H1 (cell line): ENCODE measurements at regions not wholly inside any gene's neighbourhood (a gene's known extent, or its start where the extent isn't known, plus 50 kb on each side); places are given as distances from the start of the nearest gene placed in this dataset.

Source experiments
- CTCF ChIA-PET: fragments of 300-600 bp; sonication (Branson Sonifier 250); formaldehyde crosslinking; loops from one replicate; lab custom pipeline; 2021; ENCODE audit not compliant: partially characterized antibody; lab: Charles Lee
- POLR2A ChIA-PET: fragments of 300-600 bp; sonication (Branson Sonifier 250); formaldehyde crosslinking; loops from one replicate; lab custom pipeline; 2021; ENCODE audit warnings: inconsistent platforms; ENCODE audit not compliant: partially characterized antibody; lab: Charles Lee
- DNase-seq, 2 experiments: peaks; one replicate each; pipeline versions ENCODE4 v3.0.0 to v3.0.0-alpha.2; 2010 to 2022; ENCODE audit warnings: low spot score in 2 of 2, low read depth in 1 of 2, mixed read lengths in 1 of 2
- FAIRE-seq: peaks from 2 replicates; lab custom pipeline; 2011; peaks lifted over from hg19 to GRCh38; lab: Jason Lieb, UNC
- H2AFZ ChIP-seq: 2 replicates; pipeline ENCODE4 v1.8.1; 2012; ENCODE audit warnings: low read length, inconsistent platforms
- H2AK5ac ChIP-seq: 2 replicates; pipeline ENCODE4 v1.6.1; 2013; ENCODE audit warnings: low read depth, low read length
- H2BK120ac ChIP-seq: replicated peaks from 2 replicates; pipeline ENCODE3; 2013; ENCODE audit warnings: low read depth, low read length, inconsistent platforms
- H2BK12ac ChIP-seq: 2 replicates; pipeline ENCODE4 v1.6.1; 2013; ENCODE audit warnings: low read depth, low read length
- H2BK15ac ChIP-seq: 2 replicates; pipeline ENCODE4 v1.6.1; 2013; ENCODE audit warnings: low read length
- H2BK20ac ChIP-seq: 2 replicates; pipeline ENCODE4 v1.6.1; 2013; ENCODE audit warnings: low read length
- H2BK5ac ChIP-seq: 2 replicates; pipeline ENCODE4 v1.6.1; 2013; ENCODE audit warnings: low read depth, low read length
- H3K14ac ChIP-seq: 2 replicates; pipeline ENCODE4 v1.6.1; 2013; ENCODE audit warnings: inconsistent platforms; ENCODE audit not compliant: insufficient read length
- H3K18ac ChIP-seq: 2 replicates; pipeline ENCODE4 v1.6.1; 2013; ENCODE audit warnings: low read length; ENCODE audit errors: extremely low read depth
- H3K23ac ChIP-seq: 2 replicates; pipeline ENCODE4 v1.6.1; 2013; ENCODE audit warnings: inconsistent platforms; ENCODE audit not compliant: insufficient read length
- H3K23me2 ChIP-seq: 2 replicates; pipeline ENCODE4 v1.6.1; 2013; ENCODE audit warnings: low read depth, low read length
- H3K27ac ChIP-seq: 2 replicates; pipeline ENCODE4 v1.6.1; 2011; ENCODE audit warnings: low read depth, low read length, inconsistent platforms
- H3K27me3 ChIP-seq, 4 experiments: replicated peaks in 1 of 4; 1 replicate in 1 of 4; 2 replicates in 3 of 4; pipeline versions ENCODE4 v1.6.1 to v1.8.1; 2011 to 2013; ENCODE audit warnings: low read length in 3 of 4, mild to moderate bottlenecking in 3 of 4, inconsistent platforms in 2 of 4, mixed read lengths in 2 of 4, moderate library complexity in 1 of 4; ENCODE audit not compliant: control insufficient read depth in 3 of 4, insufficient read depth in 3 of 4; ENCODE audit errors: extremely low read depth in 1 of 4
- H3K36me3 ChIP-seq, 4 experiments: 2 replicates each; pipeline versions ENCODE4 v1.6.1 to v1.8.1; 2011 to 2013; ENCODE audit warnings: mild to moderate bottlenecking in 4 of 4, low read length in 3 of 4, moderate library complexity in 2 of 4, control low read depth in 1 of 4, inconsistent platforms in 1 of 4; ENCODE audit not compliant: insufficient read depth in 4 of 4, control insufficient read depth in 2 of 4
- H3K4ac ChIP-seq: replicated peaks from 2 replicates; pipeline ENCODE3; 2013; ENCODE audit warnings: low read length, low read depth, mixed read lengths, inconsistent platforms; ENCODE audit not compliant: insufficient read length
- H3K4me1 ChIP-seq, 4 experiments: replicated peaks in 1 of 4; 1 replicate in 1 of 4; 2 replicates in 3 of 4; pipeline versions ENCODE4 v1.6.1 to v1.8.1; 2011 to 2013; ENCODE audit warnings: low read length in 3 of 4, inconsistent platforms in 2 of 4, mixed read lengths in 1 of 4; ENCODE audit not compliant: insufficient read depth in 4 of 4, control insufficient read depth in 3 of 4
- H3K4me2 ChIP-seq, 2 experiments: 2 replicates each; pipeline versions ENCODE4 v1.6.1 to v1.8.1; 2011 to 2013; ENCODE audit warnings: low read depth in 2 of 2, low read length in 2 of 2, control low read depth in 1 of 2, inconsistent platforms in 1 of 2, mild to moderate bottlenecking in 1 of 2; ENCODE audit not compliant: insufficient read depth in 1 of 2
- H3K4me3 ChIP-seq, 4 experiments: fragments of 200-600, 300-600 bp in 1 of 4; sonication (generic), shearing (Covaris generic), sonication (Bioruptor Twin) in 1 of 4; 2 replicates each; pipeline versions ENCODE4 v1.5.1 to v1.8.1; 2011 to 2016; ENCODE audit warnings: low read length in 4 of 4, low read depth in 3 of 4, control low read depth in 2 of 4, inconsistent platforms in 2 of 4, mild to moderate bottlenecking in 2 of 4, mixed read lengths in 1 of 4, moderate library complexity in 1 of 4; ENCODE audit not compliant: insufficient read depth in 2 of 4; ENCODE audit errors: extremely low read depth in 1 of 4
- H3K56ac ChIP-seq: replicated peaks from 2 replicates; pipeline ENCODE3; 2013; ENCODE audit warnings: low read depth, mild to moderate bottlenecking, mixed read lengths, low read length, inconsistent platforms; ENCODE audit not compliant: insufficient read length
- H3K79me1 ChIP-seq: 2 replicates; pipeline ENCODE4 v1.6.1; 2013; ENCODE audit warnings: low read depth, low read length, control low read depth
- H3K79me2 ChIP-seq, 2 experiments: 2 replicates each; pipeline versions ENCODE4 v1.6.1 to v1.8.1; 2012 to 2013; ENCODE audit warnings: low read length in 2 of 2, mild to moderate bottlenecking in 2 of 2, inconsistent platforms in 1 of 2; ENCODE audit not compliant: insufficient read depth in 2 of 2, control insufficient read depth in 1 of 2
- H3K9ac ChIP-seq, 4 experiments: replicated peaks in 1 of 4; 1 replicate in 1 of 4; 2 replicates in 3 of 4; pipeline versions ENCODE4 v1.6.1 to v1.8.1; 2011 to 2013; ENCODE audit warnings: low read depth in 3 of 4, low read length in 3 of 4, control low read depth in 2 of 4, mild to moderate bottlenecking in 2 of 4, moderate library complexity in 2 of 4, inconsistent platforms in 1 of 4; ENCODE audit errors: extremely low read depth in 1 of 4
- H3K9me3 ChIP-seq, 2 experiments: 2 replicates each; pipeline versions ENCODE4 v1.6.1 to v1.8.1; 2012 to 2013; ENCODE audit warnings: mild to moderate bottlenecking in 2 of 2, moderate library complexity in 2 of 2, control low read depth in 1 of 2, inconsistent platforms in 1 of 2, low read depth in 1 of 2, low read length in 1 of 2, mixed read lengths in 1 of 2; ENCODE audit not compliant: insufficient read depth in 2 of 2
- H4K20me1 ChIP-seq, 2 experiments: replicated peaks in 1 of 2; 2 replicates each; pipeline versions ENCODE3 to v1.8.1; 2011 to 2013; ENCODE audit warnings: inconsistent platforms in 2 of 2, low read length in 2 of 2, mild to moderate bottlenecking in 1 of 2; ENCODE audit not compliant: insufficient read depth in 2 of 2, control insufficient read depth in 1 of 2
- H4K5ac ChIP-seq: 2 replicates; pipeline ENCODE4 v1.6.1; 2013; ENCODE audit warnings: low read length, low read depth, mixed read lengths, inconsistent platforms; ENCODE audit not compliant: insufficient read length
- H4K8ac ChIP-seq: 2 replicates; pipeline ENCODE4 v1.8.0; 2013; ENCODE audit warnings: mild to moderate bottlenecking, moderate library complexity, low read length, inconsistent platforms; ENCODE audit not compliant: insufficient read depth; ENCODE audit errors: extremely low read depth
- H4K91ac ChIP-seq: replicated peaks from 2 replicates; pipeline ENCODE3; 2013; ENCODE audit warnings: low read length, mixed read lengths, inconsistent platforms; ENCODE audit not compliant: insufficient read length
- E2F6 ChIP-seq: IDR thresholded peaks from 2 replicates; pipeline ENCODE4 v1.6.1; 2012; ENCODE audit warnings: inconsistent platforms
- EGR1 ChIP-seq: IDR thresholded peaks from 2 replicates; pipeline ENCODE4 v1.6.1; 2011; ENCODE audit warnings: low read depth, low read length, borderline replicate concordance
- FOSL1 ChIP-seq: IDR thresholded peaks from 2 replicates; pipeline ENCODE4 v1.6.1; 2011; ENCODE audit warnings: mild to moderate bottlenecking, low read depth, low read length, moderate library complexity; ENCODE audit not compliant: insufficient read depth
- HDAC6 ChIP-seq: IDR thresholded peaks from one replicate; pipeline ENCODE4 v1.7.1; 2012; ENCODE audit warnings: low read depth, mild to moderate bottlenecking, inconsistent platforms, low read length, moderate library complexity
- JUND ChIP-seq: IDR thresholded peaks from 2 replicates; pipeline ENCODE4 v1.6.1; 2011; ENCODE audit warnings: mild to moderate bottlenecking, improper control_type of control experiment, low read length
- KDM4A ChIP-seq: IDR thresholded peaks from one replicate; pipeline ENCODE4 v1.7.1; 2012; ENCODE audit warnings: low read depth, mild to moderate bottlenecking, moderate library complexity, low read length, inconsistent platforms; ENCODE audit not compliant: severe bottlenecking
- NRF1 ChIP-seq: IDR thresholded peaks from 2 replicates; pipeline ENCODE4 v1.6.1; 2011; ENCODE audit warnings: mild to moderate bottlenecking, low read depth, low read length, improper control_type of control experiment
- POU5F1 ChIP-seq: IDR thresholded peaks from 2 replicates; pipeline ENCODE4 v1.6.1; 2011; ENCODE audit warnings: low read depth, mild to moderate bottlenecking, low read length, moderate library complexity
- SUZ12 ChIP-seq: fragments of 200-600 bp; sonication (generic); IDR thresholded peaks from 2 replicates; pipeline ENCODE4 v1.6.1; 2012; ENCODE audit warnings: mild to moderate bottlenecking, inconsistent platforms, low read length, moderate library complexity, mixed read lengths
- TAF1 ChIP-seq: IDR thresholded peaks from 2 replicates; pipeline ENCODE4 v1.6.1; 2011; ENCODE audit warnings: mild to moderate bottlenecking, low read depth, low read length
- TCF12 ChIP-seq: IDR thresholded peaks from 2 replicates; pipeline ENCODE4 v1.6.1; 2011; ENCODE audit warnings: low read depth, mild to moderate bottlenecking, low read length
- TEAD4 ChIP-seq: IDR thresholded peaks from 2 replicates; pipeline ENCODE4 v1.6.1; 2012; ENCODE audit warnings: low read depth, low read length, inconsistent platforms, mixed read lengths
- ZNF274 ChIP-seq: IDR thresholded peaks from 2 replicates; pipeline ENCODE4 v1.7.0; 2012; ENCODE audit warnings: low read length, borderline replicate concordance; ENCODE audit errors: extremely low read depth
- WGBS, 2 experiments: shearing (Covaris generic) in 1 of 2; methylation state at CpG; one replicate each; pipeline versions ENCODE4 v1.1.6 to v1.1.7; 2013 to 2015; ENCODE audit warnings: low lambda C conversion rate in 2 of 2, mixed read lengths in 2 of 2, inconsistent platforms in 1 of 2, low coverage in 1 of 2, missing lambda C conversion rate in 1 of 2; ENCODE audit not compliant: insufficient replicate concordance in 2 of 2, insufficient coverage in 1 of 2, insufficient read length in 1 of 2; ENCODE audit errors: extremely low coverage in 1 of 2, missing lambda C conversion rate in 1 of 2; 5-methylcytosine and 5-hydroxymethylcytosine counted together

DNA sequence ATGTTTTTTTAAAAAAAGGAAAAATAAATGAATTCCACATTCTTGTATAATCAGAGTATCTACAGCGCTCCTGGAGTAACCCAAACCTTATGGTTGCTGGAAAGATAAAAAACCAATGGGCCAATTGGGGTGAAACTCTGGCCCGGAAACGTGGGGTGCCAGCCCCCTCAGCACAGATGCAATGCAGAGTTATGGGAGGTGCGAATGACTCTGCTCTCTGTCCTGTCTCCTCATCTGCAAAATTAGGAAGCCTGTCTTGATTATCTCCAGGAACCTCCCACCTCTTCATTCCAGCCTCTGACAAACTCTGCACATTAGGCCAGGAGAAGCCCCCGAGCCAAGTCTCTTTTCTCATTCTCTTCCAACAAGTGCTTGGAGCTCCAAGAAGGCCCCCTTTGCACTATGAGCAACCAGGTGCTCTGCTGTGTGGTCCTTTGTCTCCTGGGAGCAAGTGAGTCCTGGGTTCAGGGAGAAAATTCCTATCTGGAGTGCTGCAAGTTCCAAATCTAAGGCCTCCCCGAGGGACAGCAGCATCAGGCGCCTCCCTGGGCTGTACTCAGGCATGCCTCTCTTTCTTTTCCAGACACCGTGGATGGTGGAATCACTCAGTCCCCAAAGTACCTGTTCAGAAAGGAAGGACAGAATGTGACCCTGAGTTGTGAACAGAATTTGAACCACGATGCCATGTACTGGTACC is 130.5 kb upstream of the PRSS1 start:
- Histone ChIP-seq H3K36me3 (no peaks in the 10 kb centered on the region), H2AFZ (peak overlapping the region; percentile 1; the same call in 1 of the 2 replicates), H3K27me3 (no peaks in the 10 kb centered on the region; a peak in 1 of 7 replicates), H3K27ac (no peak overlapping the region), H4K8ac (no peak overlapping the region), H3K9me3 (no peaks in the 10 kb centered on the region), H2BK20ac (no peak overlapping the region), H3K23ac (no peak overlapping the region), H2BK15ac (no peak overlapping the region), H3K56ac (no peak overlapping the region), H3K14ac (no peak overlapping the region), H2BK12ac (no peak overlapping the region), H2BK5ac (no peak overlapping the region), H3K9ac (no peak overlapping the region), H3K79me2 (no peaks in the 10 kb centered on the region), H2BK120ac (no peak overlapping the region), H4K91ac (no peak overlapping the region), H2AK5ac (no peak overlapping the region), H3K4me2 (no peak overlapping the region), H3K79me1 (no peaks in the 10 kb centered on the region), H3K4ac (no peak overlapping the region), H3K18ac (no peak overlapping the region), H3K23me2 (no peaks in the 10 kb centered on the region; the same call in 1 of the 2 replicates), H3K4me3 (no peak overlapping the region), H4K20me1 (no peaks in the 10 kb centered on the region), H3K4me1 (peaks cover 0 to 2% (median 0%) of the 10 kb centered on the region in 4 experiments; a peak in 1 of 7 replicates), H4K5ac (no peak overlapping the region)
- CTCF ChIA-PET: interaction anchor here (0.6 to 1.5 kb wide), 5 partner anchors 9 to 165 kb away, joined by 3 to 5 read pairs (median 3); no protein-coding TSS in a partner anchor
- WGBS, 2 experiments: 93% methylated on average over 9 of the region's 9 CpGs; no CpG with 5 or more reads in 1 of the 2 experiments
- POLR2A ChIA-PET: no interaction called here
- FAIRE-seq: no peak
- DNase-seq: no peak
- TF ChIP-seq NRF1 (no peak), EGR1 (no peak), TEAD4 (no peak), E2F6 (no peak), HDAC6 (no peak), SUZ12 (no peak), TAF1 (no peak), FOSL1 (no peak), KDM4A (no peak), ZNF274 (no peak), POU5F1 (no peak), TCF12 (no peak), JUND (no peak)
